ENCODE measurements at regions not wholly inside any gene's neighbourhood (a gene's known extent, or its start where the extent isn't known, plus 50 kb on each side); places are given as distances from the start of the nearest gene placed in this dataset.

DNA sequence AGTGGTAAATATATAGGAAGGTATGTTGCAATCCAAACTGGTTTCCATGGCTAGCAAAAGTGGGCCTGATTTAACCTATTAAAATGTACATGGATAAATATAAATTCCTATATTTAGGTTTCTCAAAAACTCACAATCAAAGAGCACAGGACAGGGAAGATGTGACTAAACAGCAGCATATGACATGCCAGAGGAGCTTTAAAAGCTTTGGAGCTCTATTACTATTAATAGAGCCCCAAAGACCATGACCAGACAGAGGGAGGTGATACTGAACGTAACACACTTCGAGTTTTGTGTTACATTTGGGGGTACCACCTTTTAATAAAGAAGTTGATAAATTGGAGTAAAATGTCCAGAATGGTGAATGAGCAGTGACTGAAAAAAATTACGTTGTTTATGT lies 179.5 kb upstream of the SLC14A2 start:
- Histone ChIP-seq H2AFZ (ENCODE audit: low read depth, low read length) (no peak overlapping the region), H3K4me1 (ENCODE audit: control insufficient read depth, extremely low read depth, insufficient read depth, low read length) (no peaks in the 10 kb centered on the region), H3K4me2 (ENCODE audit: insufficient read depth, low read length) (no peak overlapping the region), H4K20me1 (replicated peaks; ENCODE audit: control insufficient read depth, extremely low read depth, insufficient read depth, low read length) (no peaks in the 10 kb centered on the region), H3K79me2 (ENCODE audit: control insufficient read depth, insufficient read depth, low read length) (no peaks in the 10 kb centered on the region), H3K9ac (replicated peaks; ENCODE audit: extremely low read depth, insufficient read depth, low read length) (no peak overlapping the region), H3K36me3 (ENCODE audit: control insufficient read depth in 2 of 2, extremely low read depth in 1 of 2, insufficient read depth in 2 of 2, low read length in 2 of 2) (no peaks in the 10 kb centered on the region), H3K27me3 (ENCODE audit: control insufficient read depth in 2 of 2, insufficient read depth in 2 of 2, low read length in 2 of 2) (no peaks in the 10 kb centered on the region), H3K9me3 (replicated peaks; ENCODE audit: control insufficient read depth, insufficient read depth, low read length) (no peaks in the 10 kb centered on the region), H3K4me3 (replicated peaks in 1 of 3; ENCODE audit: insufficient read depth in 1 of 3, low read depth in 1 of 3, low read length in 3 of 3) (no peak overlapping the region), H3K9me1 (replicated peaks; ENCODE audit: control insufficient read depth, extremely low read depth, insufficient read depth, low read length) (no peaks in the 10 kb centered on the region), H3K27ac (ENCODE audit: insufficient read depth, low read depth, low read length) (no peak overlapping the region)
- DNase-seq (ENCODE audit: low read depth, low spot score) (no peak), FAIRE-seq (no peak)
- intact Hi-C loops (cut with micrococcal nuclease), result no loop called here
- ChIA-PET POLR2A (no interaction called here), CTCF (no interaction called here)
- TF ChIP-seq EZH2 (IDR thresholded peaks at IDR 0.05; ENCODE audit: borderline replicate concordance, low read depth, low read length, severe bottlenecking) (no peak), JUN (IDR thresholded peaks at IDR 0.05; ENCODE audit: borderline replicate concordance, insufficient read depth, insufficient read length, low read depth) (no peak), MYC (IDR thresholded peaks at IDR 0.05; ENCODE audit: low read depth, low read length) (no peak), POLR2A (IDR thresholded peaks at IDR 0.05; ENCODE audit: low read depth, low read length) (no peak), GATA2 (IDR thresholded peaks at IDR 0.05; ENCODE audit: insufficient read depth, insufficient read length, low read depth, low read length) (no peak), POLR2AphosphoS5 (IDR thresholded peaks at IDR 0.05; ENCODE audit: insufficient read depth, low read depth, low read length) (no peak), FOS (IDR thresholded peaks at IDR 0.05; ENCODE audit: borderline replicate concordance, insufficient read depth, low read length) (no peak)
- TF ChIP-seq, protein P1, sequence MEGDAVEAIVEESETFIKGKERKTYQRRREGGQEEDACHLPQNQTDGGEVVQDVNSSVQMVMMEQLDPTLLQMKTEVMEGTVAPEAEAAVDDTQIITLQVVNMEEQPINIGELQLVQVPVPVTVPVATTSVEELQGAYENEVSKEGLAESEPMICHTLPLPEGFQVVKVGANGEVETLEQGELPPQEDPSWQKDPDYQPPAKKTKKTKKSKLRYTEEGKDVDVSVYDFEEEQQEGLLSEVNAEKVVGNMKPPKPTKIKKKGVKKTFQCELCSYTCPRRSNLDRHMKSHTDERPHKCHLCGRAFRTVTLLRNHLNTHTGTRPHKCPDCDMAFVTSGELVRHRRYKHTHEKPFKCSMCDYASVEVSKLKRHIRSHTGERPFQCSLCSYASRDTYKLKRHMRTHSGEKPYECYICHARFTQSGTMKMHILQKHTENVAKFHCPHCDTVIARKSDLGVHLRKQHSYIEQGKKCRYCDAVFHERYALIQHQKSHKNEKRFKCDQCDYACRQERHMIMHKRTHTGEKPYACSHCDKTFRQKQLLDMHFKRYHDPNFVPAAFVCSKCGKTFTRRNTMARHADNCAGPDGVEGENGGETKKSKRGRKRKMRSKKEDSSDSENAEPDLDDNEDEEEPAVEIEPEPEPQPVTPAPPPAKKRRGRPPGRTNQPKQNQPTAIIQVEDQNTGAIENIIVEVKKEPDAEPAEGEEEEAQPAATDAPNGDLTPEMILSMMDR (IDR thresholded peaks at IDR 0.05; ENCODE audit: extremely low read depth in 1 of 2, insufficient read depth in 1 of 2, low read depth in 1 of 2, low read length in 2 of 2), result no peak
- TF ChIP-seq, protein P2, sequence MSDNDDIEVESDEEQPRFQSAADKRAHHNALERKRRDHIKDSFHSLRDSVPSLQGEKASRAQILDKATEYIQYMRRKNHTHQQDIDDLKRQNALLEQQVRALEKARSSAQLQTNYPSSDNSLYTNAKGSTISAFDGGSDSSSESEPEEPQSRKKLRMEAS (IDR thresholded peaks at IDR 0.05; ENCODE audit: insufficient read depth, insufficient read length), result no peak
- BruUV-seq (replicated peaks), result no TSS peak
- dilution Hi-C loops (cut with MboI; ENCODE audit: extremely low pct_ligation_motif_present, low sequenced_read_pairs), result no loop called here

Measured in endothelial cell of umbilical vein (primary cell).